OCI-LY7 (cell line): ENCODE measurements at regions not wholly inside any gene's neighbourhood (a gene's known extent, or its start where the extent isn't known, plus 50 kb on each side); places are given as distances from the start of the nearest gene placed in this dataset.

Source experiments
- BruUV-seq: library from RNA; stranded (reverse); fragments of 400-500 nt; replicated peaks from 2 replicates; lab custom pipeline; 2021; lab: Mats Ljungman, UMichigan
- CTCF ChIA-PET: fragments of 300-600 bp; sonication (Branson Sonifier 250); formaldehyde crosslinking; loops from one replicate; lab custom pipeline; 2022; ENCODE audit warnings: antibody characterized with exemption; ENCODE audit not compliant: unreplicated experiment; lab: Charles Lee
- POLR2A ChIA-PET: fragments of 300-600 bp; sonication (Branson Sonifier 250); formaldehyde crosslinking; loops from one replicate; lab custom pipeline; 2022; ENCODE audit warnings: antibody characterized with exemption; lab: Charles Lee
- DNase-seq: peaks from one replicate; pipeline ENCODE4 v3.0.0-alpha.2; 2015; ENCODE audit warnings: low spot score
- H2AFZ ChIP-seq: fragments of 200-600 bp; sonication (generic), shearing (Covaris generic); 2 replicates; pipeline ENCODE4 v1.6.1; 2014; ENCODE audit warnings: mild to moderate bottlenecking, antibody characterized with exemption, low read length, moderate library complexity
- H3K27ac ChIP-seq: fragments of 200-600 bp; sonication (generic); 2 replicates; pipeline ENCODE4 v1.5.1; 2014; ENCODE audit warnings: mixed run types, low read depth, mild to moderate bottlenecking, moderate library complexity, low read length, inconsistent platforms; ENCODE audit not compliant: poor library complexity, severe bottlenecking
- H3K36me3 ChIP-seq: fragments of 200-600 bp; sonication (generic); 2 replicates; pipeline ENCODE4 v1.6.1; 2014; ENCODE audit warnings: mild to moderate bottlenecking, antibody characterized with exemption, low read length, moderate library complexity, mixed read lengths; ENCODE audit not compliant: insufficient read depth
- H3K4me1 ChIP-seq: fragments of 200-600 bp; sonication (generic); 2 replicates; pipeline ENCODE4 v1.5.1; 2014; ENCODE audit warnings: mild to moderate bottlenecking, low read length; ENCODE audit not compliant: insufficient read depth, poor library complexity, severe bottlenecking
- H3K4me2 ChIP-seq: fragments of 200-600 bp; sonication (generic); 2 replicates; pipeline ENCODE4 v1.6.1; 2014; ENCODE audit warnings: mild to moderate bottlenecking, low read length
- H3K4me3 ChIP-seq: fragments of 200-600 bp; sonication (generic); 2 replicates; pipeline ENCODE4 v1.5.1; 2014; ENCODE audit warnings: mild to moderate bottlenecking, low read depth, low read length; ENCODE audit not compliant: poor library complexity, severe bottlenecking
- H3K79me2 ChIP-seq: fragments of 200-600 bp; sonication (generic); 2 replicates; pipeline ENCODE4 v1.6.1; 2016; ENCODE audit warnings: low read depth, mild to moderate bottlenecking, low read length, moderate library complexity, mixed read lengths; ENCODE audit not compliant: insufficient read depth
- H3K9me2 ChIP-seq: fragments of 200-600 bp; sonication (generic); 2 replicates; pipeline ENCODE4 v1.6.1; 2016; ENCODE audit warnings: mild to moderate bottlenecking, low read length, mixed read lengths; ENCODE audit not compliant: insufficient read depth
- H3K9me3 ChIP-seq: fragments of 200-600 bp; sonication (generic); 2 replicates; pipeline ENCODE4 v1.6.1; 2014; ENCODE audit warnings: mild to moderate bottlenecking, mixed run types, low read length, mixed read lengths
- H4K20me1 ChIP-seq: fragments of 200-600 bp; sonication (generic); 2 replicates; pipeline ENCODE4 v1.6.1; 2014; ENCODE audit warnings: mild to moderate bottlenecking, antibody characterized with exemption, low read length, moderate library complexity, mixed read lengths; ENCODE audit not compliant: insufficient read depth
- CTCF ChIP-seq: fragments of 200-600 bp; sonication (generic); conservative IDR thresholded peaks from 2 replicates; pipeline ENCODE4 v1.5.1; 2014; ENCODE audit warnings: mild to moderate bottlenecking, antibody characterized with exemption, low read length, moderate library complexity, mixed read lengths
- EZH2phosphoT487 ChIP-seq: fragments of 200-600 bp; sonication (generic); IDR thresholded peaks from 2 replicates; pipeline ENCODE4 v1.6.1; 2018; ENCODE audit warnings: low read depth, borderline replicate concordance, mild to moderate bottlenecking, mixed run types, antibody characterized with exemption, low read length, moderate library complexity, mixed read lengths
- intact Hi-C: fragments of 100-400 bp; cut with micrococcal nuclease; formaldehyde crosslinking; loops from one replicate; pipeline ENCODE4 v1.10.0; 2022; ENCODE audit not compliant: unreplicated experiment

- no peaks in the 10 kb centered on the region for H3K4me1 ChIP-seq
- H3K4me2 ChIP-seq, result no peak overlapping the region
- CTCF ChIA-PET, result no interaction called here
- H3K27ac ChIP-seq, result no peak overlapping the region
- no peaks in the 10 kb centered on the region for H3K79me2 ChIP-seq
- no peak overlapping the region for H2AFZ ChIP-seq
- POLR2A ChIA-PET, result no interaction called here
- H3K9me2 ChIP-seq, result no peaks in the 10 kb centered on the region
- no TSS peak for BruUV-seq
- no peaks in the 10 kb centered on the region for H3K9me3 ChIP-seq
- no peaks in the 10 kb centered on the region for H3K36me3 ChIP-seq
- peak; percentile 7 for DNase-seq
- TF ChIP-seq CTCF (peak; percentile 63), EZH2phosphoT487 (no peak)
- H3K4me3 ChIP-seq, result no peak overlapping the region
- H4K20me1 ChIP-seq, result no peaks in the 10 kb centered on the region
- intact Hi-C loops, result no loop called here
Measured at GRCh38 chrX:63128509-63128908, 222.6 kb downstream of the SPIN4 start.

- no peak for DNase-seq
- POLR2A ChIA-PET, result no interaction called here
- BruUV-seq, result no TSS peak
- H3K4me2 ChIP-seq, result no peak overlapping the region
- no peaks in the 10 kb centered on the region for H3K4me1 ChIP-seq
- H3K27ac ChIP-seq, result no peak overlapping the region
- TF ChIP-seq EZH2phosphoT487 (no peak), CTCF (no peak)
- intact Hi-C loops, result no loop called here
- H2AFZ ChIP-seq, result no peak overlapping the region
- H3K9me3 ChIP-seq, result no peaks in the 10 kb centered on the region
- H3K9me2 ChIP-seq, result no peaks in the 10 kb centered on the region
- H3K4me3 ChIP-seq, result no peak overlapping the region
- H4K20me1 ChIP-seq, result no peaks in the 10 kb centered on the region
- no peaks in the 10 kb centered on the region for H3K36me3 ChIP-seq
- no peaks in the 10 kb centered on the region for H3K79me2 ChIP-seq
- CTCF ChIA-PET, result no interaction called here
Measured at GRCh38 chrX:63115196-63115595, 235.9 kb downstream of the SPIN4 start.

- Histone ChIP-seq H3K9me3 (no peaks in the 10 kb centered on the region), H3K36me3 (no peaks in the 10 kb centered on the region), H3K27ac (no peak overlapping the region), H3K9me2 (no peaks in the 10 kb centered on the region), H4K20me1 (no peaks in the 10 kb centered on the region), H3K4me2 (no peak overlapping the region), H3K4me3 (no peak overlapping the region), H3K79me2 (no peaks in the 10 kb centered on the region), H2AFZ (no peak overlapping the region), H3K4me1 (no peaks in the 10 kb centered on the region)
- CTCF ChIA-PET, result no interaction called here
- no peak for DNase-seq
- no peak for TF ChIP-seq EZH2phosphoT487
- no peak for TF ChIP-seq CTCF
- intact Hi-C loops, result no loop called here
- BruUV-seq, result no TSS peak
- POLR2A ChIA-PET, result no interaction called here
Measured at GRCh38 chrX:63101879-63102620, 249.1 kb downstream of the SPIN4 start.
